ENCODE measurements at regions not wholly inside any gene's neighbourhood (a gene's known extent, or its start where the extent isn't known, plus 50 kb on each side); places are given as distances from the start of the nearest gene placed in this dataset.

- H3K27me3 ChIP-seq (ENCODE audit: insufficient read depth, low read length): no peaks in the 10 kb centered on the region
- H3K4me1 ChIP-seq (ENCODE audit: insufficient read depth, low read length): no peaks in the 10 kb centered on the region
- H3K4me2 ChIP-seq (ENCODE audit: low read length): no peak overlapping the region
- Mint-ChIP-seq H3K4me1 (ENCODE audit: low read depth, unreplicated experiment) (no peaks in the 10 kb centered on the region), H3K36me3 (ENCODE audit: low read depth, unreplicated experiment) (no peaks in the 10 kb centered on the region), H3K27ac (ENCODE audit: unreplicated experiment) (no peak overlapping the region), H3K27me3 (ENCODE audit: low read depth, unreplicated experiment) (no peaks in the 10 kb centered on the region), H3K9me3 (ENCODE audit: unreplicated experiment) (no peaks in the 10 kb centered on the region), H3K4me3 (ENCODE audit: unreplicated experiment) (no peak overlapping the region)
- no peak overlapping the region for H3K9ac ChIP-seq (ENCODE audit: low read length)
- H4K20me1 ChIP-seq (ENCODE audit: insufficient read depth, low read length): no peaks in the 10 kb centered on the region
- no peaks in the 10 kb centered on the region for H3K36me3 ChIP-seq (ENCODE audit: insufficient read depth, low read length)
- no peak overlapping the region for H2AFZ ChIP-seq (ENCODE audit: low read depth, low read length)
- no peaks in the 10 kb centered on the region for H3K79me2 ChIP-seq (ENCODE audit: insufficient read depth, low read length)
- H3K4me3 ChIP-seq (ENCODE audit: insufficient read depth, low read depth, low read length): no peak overlapping the region
- no peak for FAIRE-seq
- DNase-seq (ENCODE audit: low read depth): no peak
- H3K9me3 ChIP-seq (ENCODE audit: insufficient read depth, low read depth, low read length): no peaks in the 10 kb centered on the region
- H3K27ac ChIP-seq (ENCODE audit: low read depth, low read length): no peak overlapping the region
- TF ChIP-seq CTCF (IDR thresholded peaks at IDR 0.05; ENCODE audit: insufficient read depth, low read depth, low read length) (no peak), EZH2 (IDR thresholded peaks at IDR 0.05; ENCODE audit: insufficient read depth, low read length) (no peak)
Measured at GRCh38 chr5:4837489-4838058, 302.6 kb upstream of the ADAMTS16 start.

DNA sequence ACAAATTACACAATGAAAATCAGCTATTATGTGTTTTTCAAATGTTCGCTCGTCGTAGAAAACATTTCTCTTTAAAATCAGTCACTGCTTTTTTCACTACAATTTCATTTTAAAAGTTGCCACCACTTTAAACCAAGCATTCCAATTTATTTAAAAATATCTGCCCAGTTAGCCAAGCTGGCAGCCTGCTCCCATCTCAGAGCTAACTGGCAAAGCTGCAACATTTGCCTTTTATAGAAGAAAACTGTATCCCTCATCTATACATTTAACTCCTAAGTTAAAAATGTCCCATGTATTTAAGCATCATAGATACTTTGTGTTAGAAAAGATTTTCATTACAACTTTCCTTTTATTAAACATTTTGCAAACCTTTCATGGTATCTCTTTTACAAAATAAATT, 294.9 kb upstream of the ADAMTS16 start:
- Histone ChIP-seq H3K27ac (ENCODE audit: low read depth, low read length) (no peak overlapping the region), H3K4me1 (ENCODE audit: insufficient read depth, low read length) (no peaks in the 10 kb centered on the region), H3K79me2 (ENCODE audit: insufficient read depth, low read length) (no peaks in the 10 kb centered on the region), H4K20me1 (ENCODE audit: insufficient read depth, low read length) (no peaks in the 10 kb centered on the region), H3K36me3 (ENCODE audit: insufficient read depth, low read length) (no peaks in the 10 kb centered on the region), H3K9me3 (ENCODE audit: insufficient read depth, low read depth, low read length) (no peaks in the 10 kb centered on the region), H3K9ac (ENCODE audit: low read length) (no peak overlapping the region), H3K27me3 (ENCODE audit: insufficient read depth, low read length) (no peaks in the 10 kb centered on the region), H3K4me3 (ENCODE audit: insufficient read depth, low read depth, low read length) (no peak overlapping the region), H2AFZ (ENCODE audit: low read depth, low read length) (no peak overlapping the region), H3K4me2 (ENCODE audit: low read length) (no peak overlapping the region)
- Mint-ChIP-seq H3K4me1 (ENCODE audit: low read depth, unreplicated experiment) (no peaks in the 10 kb centered on the region), H3K27me3 (ENCODE audit: low read depth, unreplicated experiment) (no peaks in the 10 kb centered on the region), H3K36me3 (ENCODE audit: low read depth, unreplicated experiment) (no peaks in the 10 kb centered on the region), H3K27ac (ENCODE audit: unreplicated experiment) (no peak overlapping the region), H3K9me3 (ENCODE audit: unreplicated experiment) (peaks cover 2% of the 10 kb centered on the region), H3K4me3 (ENCODE audit: unreplicated experiment) (no peak overlapping the region)
- no peak for TF ChIP-seq EZH2 (IDR thresholded peaks at IDR 0.05; ENCODE audit: insufficient read depth, low read length)
- FAIRE-seq (no peak), DNase-seq (ENCODE audit: low read depth) (no peak)

DNA sequence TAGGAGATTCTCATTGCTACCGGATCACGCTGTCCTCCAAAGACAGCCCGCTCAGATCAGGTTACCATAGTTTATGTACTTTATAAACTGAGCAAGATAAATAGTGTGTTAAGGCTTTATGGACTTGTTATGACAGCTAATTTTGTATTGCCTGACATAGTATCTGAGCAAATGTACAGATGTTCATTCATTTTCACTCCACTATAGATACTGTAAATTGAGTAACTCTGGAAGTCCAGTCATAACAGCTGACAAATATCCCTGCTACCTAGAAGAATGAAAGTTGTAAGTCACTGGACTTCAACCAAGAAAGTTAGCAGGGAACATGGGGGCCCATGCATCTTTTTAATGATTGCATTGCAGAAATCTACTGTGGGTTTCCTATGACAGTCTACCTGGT, 292.4 kb upstream of the ADAMTS16 start:
- no peak overlapping the region for H3K4me2 ChIP-seq (ENCODE audit: low read length)
- Mint-ChIP-seq H3K4me1 (ENCODE audit: low read depth, unreplicated experiment) (no peaks in the 10 kb centered on the region), H3K36me3 (ENCODE audit: low read depth, unreplicated experiment) (no peaks in the 10 kb centered on the region), H3K27me3 (ENCODE audit: low read depth, unreplicated experiment) (no peaks in the 10 kb centered on the region), H3K27ac (ENCODE audit: unreplicated experiment) (no peak overlapping the region), H3K9me3 (ENCODE audit: unreplicated experiment) (peaks cover 2% of the 10 kb centered on the region), H3K4me3 (ENCODE audit: unreplicated experiment) (no peak overlapping the region)
- no peaks in the 10 kb centered on the region for H4K20me1 ChIP-seq (ENCODE audit: insufficient read depth, low read length)
- no peaks in the 10 kb centered on the region for H3K4me1 ChIP-seq (ENCODE audit: insufficient read depth, low read length)
- H3K4me3 ChIP-seq (ENCODE audit: insufficient read depth, low read depth, low read length): no peak overlapping the region
- H3K79me2 ChIP-seq (ENCODE audit: insufficient read depth, low read length): no peaks in the 10 kb centered on the region
- H3K27me3 ChIP-seq (ENCODE audit: insufficient read depth, low read length): no peaks in the 10 kb centered on the region
- no peaks in the 10 kb centered on the region for H3K9me3 ChIP-seq (ENCODE audit: insufficient read depth, low read depth, low read length)
- no peak overlapping the region for H3K27ac ChIP-seq (ENCODE audit: low read depth, low read length)
- H3K36me3 ChIP-seq (ENCODE audit: insufficient read depth, low read length): no peaks in the 10 kb centered on the region
- H2AFZ ChIP-seq (ENCODE audit: low read depth, low read length): no peak overlapping the region
- TF ChIP-seq CTCF (IDR thresholded peaks at IDR 0.05; ENCODE audit: insufficient read depth, low read depth, low read length) (no peak), EZH2 (IDR thresholded peaks at IDR 0.05; ENCODE audit: insufficient read depth, low read length) (no peak)
- H3K9ac ChIP-seq (ENCODE audit: low read length): no peak overlapping the region
- no peak for FAIRE-seq
- no peak for DNase-seq (ENCODE audit: low read depth)
